ENCODE measurements at regions not wholly inside any gene's neighbourhood (a gene's known extent, or its start where the extent isn't known, plus 50 kb on each side); places are given as distances from the start of the nearest gene placed in this dataset.

- intact Hi-C loops (cut with micrococcal nuclease; ENCODE audit: unreplicated experiment), result no loop called here
- H3K36me3 Mint-ChIP-seq (ENCODE audit: insufficient read depth, unreplicated experiment), result no peaks in the 10 kb centered on the region
- H3K4me1 ChIP-seq, result no peaks in the 10 kb centered on the region
- H3K9me3 Mint-ChIP-seq (ENCODE audit: unreplicated experiment), result no peaks in the 10 kb centered on the region
- CTCF ChIA-PET, result no interaction called here
- H3K27me3 ChIP-seq (replicated peaks; ENCODE audit: control insufficient read depth, insufficient read depth, low read length), result no peaks in the 10 kb centered on the region
- POLR2A ChIA-PET, result no interaction called here
- TF ChIP-seq CTCF (IDR thresholded peaks at IDR 0.05; ENCODE audit: insufficient read depth in 1 of 2, low read depth in 1 of 2, low read length in 1 of 2, severe bottlenecking in 1 of 2, unreplicated experiment in 1 of 2), result no peak
- H3K27me3 Mint-ChIP-seq (ENCODE audit: insufficient read depth, unreplicated experiment), result no peaks in the 10 kb centered on the region
- DNase-seq, result no peak
- no peak overlapping the region for H3K4me3 Mint-ChIP-seq (ENCODE audit: unreplicated experiment)
- H3K9me3 ChIP-seq, result no peaks in the 10 kb centered on the region
- no peak overlapping the region for H3K4me3 ChIP-seq (ENCODE audit: low read depth, low read length)
- no peak overlapping the region for H3K27ac Mint-ChIP-seq (ENCODE audit: unreplicated experiment)
- no TSS peak for BruUV-seq (replicated peaks)
- no peaks in the 10 kb centered on the region for H3K4me1 Mint-ChIP-seq (ENCODE audit: low read depth, unreplicated experiment)
- no peaks in the 10 kb centered on the region for H3K36me3 ChIP-seq (ENCODE audit: control insufficient read depth, insufficient read depth, low read length)
These were observed 358.9 kb downstream of the TRAM1L1 start for GRCh38 chr4:116726523-116726922.

- H3K9me3 Mint-ChIP-seq (ENCODE audit: unreplicated experiment), result no peaks in the 10 kb centered on the region
- ChIA-PET CTCF (no interaction called here), POLR2A (no interaction called here)
- no peaks in the 10 kb centered on the region for H3K9me3 ChIP-seq
- no peak overlapping the region for H3K4me3 ChIP-seq (ENCODE audit: low read depth, low read length)
- no peak for DNase-seq
- peaks cover 2% of the 10 kb centered on the region for H3K27me3 Mint-ChIP-seq (ENCODE audit: insufficient read depth, unreplicated experiment)
- no peak overlapping the region for H3K4me3 Mint-ChIP-seq (ENCODE audit: unreplicated experiment)
- no peaks in the 10 kb centered on the region for H3K36me3 ChIP-seq (ENCODE audit: control insufficient read depth, insufficient read depth, low read length)
- intact Hi-C loops (cut with micrococcal nuclease; ENCODE audit: unreplicated experiment), result no loop called here
- no peaks in the 10 kb centered on the region for H3K27me3 ChIP-seq (replicated peaks; ENCODE audit: control insufficient read depth, insufficient read depth, low read length)
- no peak for TF ChIP-seq CTCF (IDR thresholded peaks at IDR 0.05; ENCODE audit: insufficient read depth in 1 of 2, low read depth in 1 of 2, low read length in 1 of 2, severe bottlenecking in 1 of 2, unreplicated experiment in 1 of 2)
- no peaks in the 10 kb centered on the region for H3K4me1 Mint-ChIP-seq (ENCODE audit: low read depth, unreplicated experiment)
- H3K36me3 Mint-ChIP-seq (ENCODE audit: insufficient read depth, unreplicated experiment), result no peaks in the 10 kb centered on the region
- BruUV-seq (replicated peaks), result no TSS peak
- no peak overlapping the region for H3K27ac Mint-ChIP-seq (ENCODE audit: unreplicated experiment)
- no peaks in the 10 kb centered on the region for H3K4me1 ChIP-seq
These were observed 361.1 kb downstream of the TRAM1L1 start for GRCh38 chr4:116724249-116724648.

GRCh38 chr4:116705466-116705865 lies 379.9 kb downstream of the TRAM1L1 start:
- H3K27me3 Mint-ChIP-seq (ENCODE audit: insufficient read depth, unreplicated experiment), result no peaks in the 10 kb centered on the region
- TF ChIP-seq CTCF (IDR thresholded peaks at IDR 0.05; ENCODE audit: insufficient read depth in 1 of 2, low read depth in 1 of 2, low read length in 1 of 2, severe bottlenecking in 1 of 2, unreplicated experiment in 1 of 2), result no peak
- DNase-seq, result no peak
- intact Hi-C loops (cut with micrococcal nuclease; ENCODE audit: unreplicated experiment), result no loop called here
- Histone ChIP-seq H3K27me3 (replicated peaks; ENCODE audit: control insufficient read depth, insufficient read depth, low read length) (no peaks in the 10 kb centered on the region), H3K9me3 (no peaks in the 10 kb centered on the region), H3K4me3 (ENCODE audit: low read depth, low read length) (no peak overlapping the region), H3K36me3 (ENCODE audit: control insufficient read depth, insufficient read depth, low read length) (no peaks in the 10 kb centered on the region), H3K4me1 (no peaks in the 10 kb centered on the region)
- no peak overlapping the region for H3K27ac Mint-ChIP-seq (ENCODE audit: unreplicated experiment)
- ChIA-PET POLR2A (no interaction called here), CTCF (no interaction called here)
- no peaks in the 10 kb centered on the region for H3K4me1 Mint-ChIP-seq (ENCODE audit: low read depth, unreplicated experiment)
- H3K4me3 Mint-ChIP-seq (ENCODE audit: unreplicated experiment), result no peak overlapping the region
- no peaks in the 10 kb centered on the region for H3K9me3 Mint-ChIP-seq (ENCODE audit: unreplicated experiment)
- no peaks in the 10 kb centered on the region for H3K36me3 Mint-ChIP-seq (ENCODE audit: insufficient read depth, unreplicated experiment)
- no TSS peak for BruUV-seq (replicated peaks)
